ENCODE measurements at regions not wholly inside any gene's neighbourhood (a gene's known extent, or its start where the extent isn't known, plus 50 kb on each side); places are given as distances from the start of the nearest gene placed in this dataset.

DNA sequence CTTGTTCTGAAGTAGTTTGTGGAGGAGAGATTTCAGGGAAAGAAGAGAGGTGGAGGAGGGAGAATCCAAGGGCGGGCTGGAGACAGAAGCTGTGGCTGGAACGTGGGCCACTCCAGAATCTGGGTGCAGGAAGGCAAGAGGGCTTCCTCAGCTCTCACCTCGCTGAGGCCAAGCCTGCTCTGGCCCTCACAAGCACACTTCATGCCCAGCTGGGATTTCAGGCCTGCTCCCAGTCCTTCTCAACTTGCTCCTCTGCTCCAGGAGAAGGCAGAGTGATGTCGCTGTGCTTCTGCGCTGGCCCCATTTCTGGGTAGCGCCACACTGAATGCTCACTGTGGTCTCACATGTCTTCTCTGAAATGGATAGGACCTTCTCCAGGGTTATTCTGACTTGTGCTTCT is 328.8 kb downstream of the FGF9 start:
- TF ChIP-seq, protein P1, sequence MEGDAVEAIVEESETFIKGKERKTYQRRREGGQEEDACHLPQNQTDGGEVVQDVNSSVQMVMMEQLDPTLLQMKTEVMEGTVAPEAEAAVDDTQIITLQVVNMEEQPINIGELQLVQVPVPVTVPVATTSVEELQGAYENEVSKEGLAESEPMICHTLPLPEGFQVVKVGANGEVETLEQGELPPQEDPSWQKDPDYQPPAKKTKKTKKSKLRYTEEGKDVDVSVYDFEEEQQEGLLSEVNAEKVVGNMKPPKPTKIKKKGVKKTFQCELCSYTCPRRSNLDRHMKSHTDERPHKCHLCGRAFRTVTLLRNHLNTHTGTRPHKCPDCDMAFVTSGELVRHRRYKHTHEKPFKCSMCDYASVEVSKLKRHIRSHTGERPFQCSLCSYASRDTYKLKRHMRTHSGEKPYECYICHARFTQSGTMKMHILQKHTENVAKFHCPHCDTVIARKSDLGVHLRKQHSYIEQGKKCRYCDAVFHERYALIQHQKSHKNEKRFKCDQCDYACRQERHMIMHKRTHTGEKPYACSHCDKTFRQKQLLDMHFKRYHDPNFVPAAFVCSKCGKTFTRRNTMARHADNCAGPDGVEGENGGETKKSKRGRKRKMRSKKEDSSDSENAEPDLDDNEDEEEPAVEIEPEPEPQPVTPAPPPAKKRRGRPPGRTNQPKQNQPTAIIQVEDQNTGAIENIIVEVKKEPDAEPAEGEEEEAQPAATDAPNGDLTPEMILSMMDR (IDR thresholded peaks at IDR 0.05), result no peak
- TF ChIP-seq POLR2A (IDR thresholded peaks at IDR 0.05), result no peak
